Suprapubic skin (tissue), 4 donors: ENCODE measurements at regions not wholly inside any gene's neighbourhood (a gene's known extent, or its start where the extent isn't known, plus 50 kb on each side); places are given as distances from the start of the nearest gene placed in this dataset.

Experiments used
- DNase-seq, 2 donors: peaks; one replicate each; pipeline ENCODE4 v3.0.0-alpha.2; 2019; ENCODE audit warnings: low spot score in 2 of 2
- H3K27ac ChIP-seq: fragments of 200-600 bp; sonication (generic); one replicate; pipeline ENCODE4 v1.5.1; 2019
- H3K27me3 ChIP-seq: fragments of 200-600 bp; sonication (generic); one replicate; pipeline ENCODE4 v1.5.1; 2019
- H3K36me3 ChIP-seq: fragments of 200-600 bp; sonication (generic); one replicate; pipeline ENCODE4 v1.5.1; 2019
- H3K4me1 ChIP-seq: fragments of 200-600 bp; sonication (generic); one replicate; pipeline ENCODE4 v1.5.1; 2019
- H3K4me3 ChIP-seq: fragments of 200-600 bp; sonication (generic); one replicate; pipeline ENCODE4 v1.5.1; 2019; ENCODE audit warnings: mild to moderate bottlenecking
- H3K9me3 ChIP-seq: fragments of 200-600 bp; sonication (generic); one replicate; pipeline ENCODE4 v1.5.1; 2019
- EP300 ChIP-seq: sonication (generic); formaldehyde crosslinking; IDR thresholded peaks from one replicate; pipeline ENCODE4 v1.6.1; 2017; ENCODE audit warnings: antibody characterized with exemption
- POLR2A ChIP-seq, 2 donors: fragments of 450-650 bp; IDR thresholded peaks; one replicate each; pipeline ENCODE4 v1.6.1; 2017; ENCODE audit warnings: antibody characterized with exemption in 2 of 2, mild to moderate bottlenecking in 2 of 2, moderate library complexity in 2 of 2
- POLR2AphosphoS5 ChIP-seq, 3 donors: sonication (generic); formaldehyde crosslinking; IDR thresholded peaks; one replicate each; pipeline ENCODE4 v1.6.1; 2017; ENCODE audit warnings: antibody characterized with exemption in 3 of 3
- WGBS: methylation state at CpG from one replicate; pipeline ENCODE4 v1.1.5; 2018; 5-methylcytosine and 5-hydroxymethylcytosine counted together
- TF ChIP-seq, protein P1 (sequence below), 2 donors: fragments of 200-600 bp in 1 of 2; fragments of 450-650 bp in 1 of 2; sonication (generic) in 1 of 2; IDR thresholded peaks; one replicate each; pipeline ENCODE4 v1.5.1; 2016 to 2019; ENCODE audit warnings: antibody characterized with exemption in 2 of 2, mild to moderate bottlenecking in 1 of 2, moderate library complexity in 1 of 2

DNA sequence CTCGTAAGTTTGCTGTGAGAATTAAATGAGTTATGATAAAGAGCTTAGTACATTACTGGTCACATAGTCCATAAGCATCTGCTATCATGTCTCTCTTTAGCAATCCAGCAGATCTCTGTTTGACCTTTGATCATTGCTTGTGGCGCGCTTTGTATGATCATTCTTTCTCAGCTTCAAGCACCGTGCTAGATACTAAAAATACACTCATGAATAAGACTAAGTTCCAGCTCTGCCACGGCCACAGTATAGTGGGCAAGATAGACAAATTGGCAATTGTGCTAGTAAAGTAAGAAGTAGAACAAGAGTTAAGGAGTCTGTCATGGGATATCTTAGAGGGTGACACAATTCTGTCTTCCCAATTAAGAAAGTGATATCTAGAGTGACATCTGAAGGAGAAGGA is 75.2 kb upstream of the ADGRF1 start:
- H3K36me3 ChIP-seq, result no peaks in the 10 kb centered on the region
- 86% methylated on average over 5 of the region's 5 CpGs for WGBS
- H3K9me3 ChIP-seq, result no peaks in the 10 kb centered on the region
- H3K27me3 ChIP-seq, result no peaks in the 10 kb centered on the region
- no peak overlapping the region for H3K4me3 ChIP-seq
- no peaks in the 10 kb centered on the region for H3K4me1 ChIP-seq
- DNase-seq, result no peak
- TF ChIP-seq, protein P1, sequence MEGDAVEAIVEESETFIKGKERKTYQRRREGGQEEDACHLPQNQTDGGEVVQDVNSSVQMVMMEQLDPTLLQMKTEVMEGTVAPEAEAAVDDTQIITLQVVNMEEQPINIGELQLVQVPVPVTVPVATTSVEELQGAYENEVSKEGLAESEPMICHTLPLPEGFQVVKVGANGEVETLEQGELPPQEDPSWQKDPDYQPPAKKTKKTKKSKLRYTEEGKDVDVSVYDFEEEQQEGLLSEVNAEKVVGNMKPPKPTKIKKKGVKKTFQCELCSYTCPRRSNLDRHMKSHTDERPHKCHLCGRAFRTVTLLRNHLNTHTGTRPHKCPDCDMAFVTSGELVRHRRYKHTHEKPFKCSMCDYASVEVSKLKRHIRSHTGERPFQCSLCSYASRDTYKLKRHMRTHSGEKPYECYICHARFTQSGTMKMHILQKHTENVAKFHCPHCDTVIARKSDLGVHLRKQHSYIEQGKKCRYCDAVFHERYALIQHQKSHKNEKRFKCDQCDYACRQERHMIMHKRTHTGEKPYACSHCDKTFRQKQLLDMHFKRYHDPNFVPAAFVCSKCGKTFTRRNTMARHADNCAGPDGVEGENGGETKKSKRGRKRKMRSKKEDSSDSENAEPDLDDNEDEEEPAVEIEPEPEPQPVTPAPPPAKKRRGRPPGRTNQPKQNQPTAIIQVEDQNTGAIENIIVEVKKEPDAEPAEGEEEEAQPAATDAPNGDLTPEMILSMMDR (IDR thresholded peaks at IDR 0.05), result no peak
- TF ChIP-seq POLR2A (IDR thresholded peaks at IDR 0.05), result no peak
- no peak for TF ChIP-seq EP300
- TF ChIP-seq POLR2AphosphoS5 (IDR thresholded peaks at IDR 0.05), result no peak
- H3K27ac ChIP-seq, result no peak overlapping the region

DNA sequence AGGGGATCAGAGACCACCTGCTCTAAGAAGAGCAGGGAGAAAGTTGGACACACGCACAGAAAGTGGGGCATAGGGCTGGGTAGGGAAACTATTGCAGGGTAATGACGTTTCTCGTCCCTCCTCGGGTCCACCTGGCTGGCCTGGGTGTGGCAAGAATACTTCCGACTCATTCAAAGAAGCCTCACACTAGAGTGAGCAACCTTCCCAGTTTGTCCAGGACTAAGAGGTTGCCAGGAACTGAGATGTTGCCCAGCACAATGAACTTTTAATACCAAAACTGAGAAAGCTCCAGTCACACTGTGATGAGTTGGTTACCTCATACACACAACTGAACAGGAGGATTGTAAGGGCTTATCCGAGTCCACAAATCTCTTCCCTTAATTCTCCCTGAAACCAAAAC is 74.5 kb upstream of the ADGRF1 start:
- Histone ChIP-seq H3K27ac (no peak overlapping the region), H3K4me3 (no peak overlapping the region), H3K27me3 (no peaks in the 10 kb centered on the region), H3K4me1 (no peaks in the 10 kb centered on the region), H3K36me3 (no peaks in the 10 kb centered on the region), H3K9me3 (no peaks in the 10 kb centered on the region)
- TF ChIP-seq POLR2AphosphoS5 (IDR thresholded peaks at IDR 0.05), result no peak
- TF ChIP-seq, protein P1 (IDR thresholded peaks at IDR 0.05), result no peak
- no peak for TF ChIP-seq POLR2A (IDR thresholded peaks at IDR 0.05)
- no peak for TF ChIP-seq EP300
- DNase-seq, result no peak
- WGBS, result 91% methylated on average over 6 of the region's 6 CpGs

DNA sequence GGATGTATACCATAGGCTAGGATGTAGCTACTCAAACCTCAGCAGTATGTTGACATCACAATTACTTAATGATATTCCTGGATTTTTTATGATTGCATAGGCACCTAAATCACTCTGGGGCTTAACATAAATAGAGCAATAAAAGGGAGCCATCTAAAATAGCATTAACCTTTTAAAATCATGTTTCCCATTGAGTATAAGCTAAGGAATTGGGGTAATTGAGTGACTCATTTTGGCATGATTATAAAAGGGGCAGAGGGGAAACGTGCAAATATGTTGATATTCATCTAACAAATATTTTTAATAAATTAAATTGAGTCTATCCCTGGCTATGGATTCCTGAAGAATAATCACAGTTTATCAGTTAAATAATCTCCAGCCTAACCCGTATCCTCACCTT is 74.0 kb upstream of the ADGRF1 start:
- Histone ChIP-seq H3K36me3 (no peaks in the 10 kb centered on the region), H3K4me3 (no peak overlapping the region), H3K27ac (no peak overlapping the region), H3K27me3 (no peaks in the 10 kb centered on the region), H3K9me3 (no peaks in the 10 kb centered on the region), H3K4me1 (no peaks in the 10 kb centered on the region)
- TF ChIP-seq POLR2A (IDR thresholded peaks at IDR 0.05), result no peak
- TF ChIP-seq, protein P1 (IDR thresholded peaks at IDR 0.05), result no peak
- no peak for TF ChIP-seq POLR2AphosphoS5 (IDR thresholded peaks at IDR 0.05)
- TF ChIP-seq EP300, result no peak
- DNase-seq, result no peak
- 77% methylated on average over 2 of the region's 2 CpGs for WGBS

DNA sequence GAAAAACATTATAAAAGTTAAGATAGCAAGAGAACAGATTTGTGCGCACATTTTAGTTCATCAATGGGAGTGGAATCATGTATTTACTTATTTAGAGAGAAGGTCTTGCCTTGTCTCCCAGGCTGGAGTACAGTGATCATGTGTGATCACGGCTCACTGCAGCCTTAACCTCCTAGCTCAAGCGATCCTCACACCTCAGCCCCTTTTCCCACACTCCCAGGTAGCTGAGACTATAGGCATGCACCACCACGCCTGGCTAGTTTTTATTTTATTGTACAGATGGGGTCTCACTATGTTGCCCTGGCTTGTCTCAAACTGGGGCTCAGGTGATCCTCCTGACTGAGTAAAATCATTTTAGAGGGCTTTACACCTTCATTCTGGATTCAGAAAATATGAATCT is 72.3 kb upstream of the ADGRF1 start:
- Histone ChIP-seq H3K9me3 (no peaks in the 10 kb centered on the region), H3K27ac (no peak overlapping the region), H3K4me1 (no peaks in the 10 kb centered on the region), H3K4me3 (no peak overlapping the region), H3K27me3 (no peaks in the 10 kb centered on the region), H3K36me3 (no peaks in the 10 kb centered on the region)
- DNase-seq, result no peak
- TF ChIP-seq POLR2AphosphoS5 (IDR thresholded peaks at IDR 0.05) (no peak), EP300 (no peak), POLR2A (IDR thresholded peaks at IDR 0.05) (no peak)
- 91% methylated on average over 4 of the region's 4 CpGs for WGBS

DNA sequence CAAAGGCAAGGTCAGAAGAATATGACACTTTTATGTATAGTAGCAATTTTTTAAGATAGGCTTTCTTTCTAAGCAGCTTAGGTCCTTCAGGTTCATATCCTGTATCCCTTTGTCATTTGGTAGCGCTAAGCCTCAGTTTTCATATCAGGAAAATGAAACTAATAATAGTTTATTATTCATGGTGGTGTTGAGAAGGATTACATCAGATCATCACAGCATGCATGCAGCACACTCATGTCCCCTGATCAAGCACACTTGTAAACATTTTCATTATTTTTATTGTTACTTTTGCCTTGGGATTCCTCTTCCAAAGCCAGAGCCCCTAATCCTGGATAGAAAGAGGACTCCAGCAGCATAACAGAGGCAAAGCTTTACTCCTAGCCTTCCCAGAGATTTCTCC is 70.2 kb upstream of the ADGRF1 start:
- DNase-seq, result no peak
- Histone ChIP-seq H3K9me3 (no peaks in the 10 kb centered on the region), H3K4me1 (no peaks in the 10 kb centered on the region), H3K36me3 (no peaks in the 10 kb centered on the region), H3K27me3 (no peaks in the 10 kb centered on the region), H3K27ac (no peak overlapping the region), H3K4me3 (no peak overlapping the region)
- no peak for TF ChIP-seq EP300
- TF ChIP-seq POLR2A (IDR thresholded peaks at IDR 0.05), result no peak
- TF ChIP-seq, protein P1 (IDR thresholded peaks at IDR 0.05), result no peak
- no peak for TF ChIP-seq POLR2AphosphoS5 (IDR thresholded peaks at IDR 0.05)
- 93% methylated on average over 1 of the region's 1 CpG for WGBS

DNA sequence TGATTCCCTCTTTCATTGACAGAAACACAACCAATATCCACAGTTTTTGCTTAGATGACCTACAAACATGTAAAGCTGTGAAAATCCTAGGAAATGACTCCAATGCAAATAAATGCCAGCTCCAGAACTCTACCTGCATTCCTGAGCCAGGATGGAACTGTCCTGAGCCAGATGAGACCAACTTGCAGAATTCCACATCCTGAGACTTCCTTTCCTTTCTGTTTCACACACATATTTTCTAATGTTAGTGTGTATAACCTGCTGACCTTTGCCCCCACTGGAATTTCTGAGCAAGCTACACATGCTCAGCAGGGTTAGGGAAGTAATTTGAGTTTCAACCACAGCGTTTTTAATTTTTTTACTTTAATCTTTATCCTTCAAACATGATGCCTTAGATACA is 69.6 kb upstream of the ADGRF1 start:
- Histone ChIP-seq H3K27me3 (no peaks in the 10 kb centered on the region), H3K4me3 (no peak overlapping the region), H3K9me3 (no peaks in the 10 kb centered on the region), H3K27ac (no peak overlapping the region), H3K36me3 (no peaks in the 10 kb centered on the region), H3K4me1 (no peaks in the 10 kb centered on the region)
- DNase-seq, result no peak
- TF ChIP-seq, protein P1 (IDR thresholded peaks at IDR 0.05), result no peak
- no peak for TF ChIP-seq POLR2AphosphoS5 (IDR thresholded peaks at IDR 0.05)
- TF ChIP-seq EP300, result no peak
- TF ChIP-seq POLR2A (IDR thresholded peaks at IDR 0.05), result no peak
- 54% methylated on average over 1 of the region's 1 CpG for WGBS
